ENCODE measurements at regions not wholly inside any gene's neighbourhood (a gene's known extent, or its start where the extent isn't known, plus 50 kb on each side); places are given as distances from the start of the nearest gene placed in this dataset.

DNA sequence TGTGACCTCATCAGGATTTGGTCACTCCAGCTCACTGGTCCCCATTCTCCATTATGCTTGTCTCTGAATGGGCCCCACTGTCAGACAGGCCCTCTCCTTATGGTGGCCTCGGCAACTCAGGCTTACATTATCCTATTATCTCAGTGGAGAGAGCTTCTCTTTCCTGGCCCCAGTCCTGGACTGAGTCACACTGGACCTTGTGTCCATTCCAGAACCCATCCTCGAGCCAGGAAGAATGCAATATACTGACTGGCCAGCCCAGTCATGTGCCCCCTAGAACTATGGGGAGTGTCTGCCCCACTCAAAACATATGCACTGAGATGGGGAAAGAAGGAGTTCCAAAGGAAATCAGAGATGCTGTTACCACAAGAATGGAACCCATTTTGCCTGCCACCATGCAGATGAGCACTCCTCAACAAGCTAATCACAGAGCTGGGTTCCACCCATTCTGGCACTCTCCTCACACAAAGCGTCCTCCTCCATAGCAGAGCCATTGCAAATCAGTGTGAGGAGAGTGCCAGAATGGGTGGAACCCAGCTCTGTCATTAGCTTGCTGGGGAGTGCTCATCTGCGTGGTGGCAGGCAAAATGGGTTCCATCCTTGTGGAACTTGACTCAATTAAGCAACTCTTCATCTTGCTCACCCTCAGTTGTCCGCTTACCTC is 71.9 kb downstream of the CHRNA1 start:
- H3K4me3 ChIP-seq (ENCODE audit: insufficient read depth, low read length) = no peak overlapping the region
- H3K9me3 ChIP-seq (ENCODE audit: low read depth, low read length) = no peaks in the 10 kb centered on the region
- peaks cover 27% of the 10 kb centered on the region for H3K27me3 ChIP-seq (ENCODE audit: insufficient read depth, low read length)

DNA sequence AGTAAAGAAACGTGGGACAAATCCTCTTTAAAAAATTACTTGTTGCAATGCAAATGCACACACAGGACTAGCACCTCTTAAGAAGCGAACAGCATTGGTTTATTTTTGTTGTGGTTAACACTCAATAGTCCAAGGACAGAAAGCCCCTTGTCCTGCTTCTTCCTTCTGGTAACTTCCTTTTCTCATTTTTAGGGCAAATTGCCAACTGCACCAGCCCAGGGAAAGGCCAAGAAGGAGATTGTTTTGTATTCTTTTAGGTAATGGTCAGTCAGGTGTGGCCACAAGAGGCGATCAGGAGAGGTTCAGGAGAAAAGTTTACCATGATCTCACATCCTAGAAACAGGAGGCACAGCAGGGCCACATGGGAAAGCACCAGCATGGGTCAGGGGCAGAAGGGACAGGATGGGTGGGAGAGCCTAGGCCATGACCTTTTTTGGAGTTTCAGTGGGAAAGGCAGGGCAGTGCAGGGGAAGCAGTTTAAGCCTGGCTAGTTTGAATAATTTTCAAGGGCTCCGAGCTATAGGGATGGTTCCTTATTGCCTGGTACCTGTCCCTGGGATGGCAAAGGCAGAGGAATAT is 73.0 kb downstream of the CHRNA1 start:
- Histone ChIP-seq H3K9me3 (ENCODE audit: low read depth, low read length) (no peaks in the 10 kb centered on the region), H3K27me3 (ENCODE audit: insufficient read depth, low read length) (peaks cover 27% of the 10 kb centered on the region), H4K20me1 (ENCODE audit: insufficient read depth, low read length) (no peaks in the 10 kb centered on the region), H3K4me3 (ENCODE audit: insufficient read depth, low read length) (no peak overlapping the region), H3K36me3 (ENCODE audit: insufficient read depth, low read length) (no peaks in the 10 kb centered on the region), H2AFZ (ENCODE audit: low read length) (no peak overlapping the region), H3K79me2 (ENCODE audit: insufficient read depth, low read length) (no peaks in the 10 kb centered on the region), H3K27ac (ENCODE audit: low read depth, low read length) (no peak overlapping the region), H3K4me2 (ENCODE audit: insufficient read depth, low read length) (no peak overlapping the region), H3K4me1 (ENCODE audit: insufficient read depth, low read length) (no peaks in the 10 kb centered on the region)
- TF ChIP-seq, protein P1, sequence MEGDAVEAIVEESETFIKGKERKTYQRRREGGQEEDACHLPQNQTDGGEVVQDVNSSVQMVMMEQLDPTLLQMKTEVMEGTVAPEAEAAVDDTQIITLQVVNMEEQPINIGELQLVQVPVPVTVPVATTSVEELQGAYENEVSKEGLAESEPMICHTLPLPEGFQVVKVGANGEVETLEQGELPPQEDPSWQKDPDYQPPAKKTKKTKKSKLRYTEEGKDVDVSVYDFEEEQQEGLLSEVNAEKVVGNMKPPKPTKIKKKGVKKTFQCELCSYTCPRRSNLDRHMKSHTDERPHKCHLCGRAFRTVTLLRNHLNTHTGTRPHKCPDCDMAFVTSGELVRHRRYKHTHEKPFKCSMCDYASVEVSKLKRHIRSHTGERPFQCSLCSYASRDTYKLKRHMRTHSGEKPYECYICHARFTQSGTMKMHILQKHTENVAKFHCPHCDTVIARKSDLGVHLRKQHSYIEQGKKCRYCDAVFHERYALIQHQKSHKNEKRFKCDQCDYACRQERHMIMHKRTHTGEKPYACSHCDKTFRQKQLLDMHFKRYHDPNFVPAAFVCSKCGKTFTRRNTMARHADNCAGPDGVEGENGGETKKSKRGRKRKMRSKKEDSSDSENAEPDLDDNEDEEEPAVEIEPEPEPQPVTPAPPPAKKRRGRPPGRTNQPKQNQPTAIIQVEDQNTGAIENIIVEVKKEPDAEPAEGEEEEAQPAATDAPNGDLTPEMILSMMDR (IDR thresholded peaks at IDR 0.05; ENCODE audit: extremely low read depth, low read depth, low read length) = no peak
- no peak for DNase-seq (ENCODE audit: insufficient read length, low spot score, missing footprints)

More for the DNA sequence above, 71.9 kb downstream of the CHRNA1 start:
- H3K79me2 ChIP-seq (ENCODE audit: insufficient read depth, low read length) = no peaks in the 10 kb centered on the region
- no peak overlapping the region for H3K27ac ChIP-seq (ENCODE audit: low read depth, low read length)
- no peaks in the 10 kb centered on the region for H3K4me1 ChIP-seq (ENCODE audit: insufficient read depth, low read length)
- TF ChIP-seq, protein P1 (IDR thresholded peaks at IDR 0.05; ENCODE audit: extremely low read depth, low read depth, low read length) = no peak
- H3K36me3 ChIP-seq (ENCODE audit: insufficient read depth, low read length) = no peaks in the 10 kb centered on the region
- H4K20me1 ChIP-seq (ENCODE audit: insufficient read depth, low read length) = no peaks in the 10 kb centered on the region
- peak; percentile 76 for DNase-seq (ENCODE audit: insufficient read length, low spot score, missing footprints)
- no peak overlapping the region for H3K4me2 ChIP-seq (ENCODE audit: insufficient read depth, low read length)
- H2AFZ ChIP-seq (ENCODE audit: low read length) = peak overlapping the region; percentile 37

DNA sequence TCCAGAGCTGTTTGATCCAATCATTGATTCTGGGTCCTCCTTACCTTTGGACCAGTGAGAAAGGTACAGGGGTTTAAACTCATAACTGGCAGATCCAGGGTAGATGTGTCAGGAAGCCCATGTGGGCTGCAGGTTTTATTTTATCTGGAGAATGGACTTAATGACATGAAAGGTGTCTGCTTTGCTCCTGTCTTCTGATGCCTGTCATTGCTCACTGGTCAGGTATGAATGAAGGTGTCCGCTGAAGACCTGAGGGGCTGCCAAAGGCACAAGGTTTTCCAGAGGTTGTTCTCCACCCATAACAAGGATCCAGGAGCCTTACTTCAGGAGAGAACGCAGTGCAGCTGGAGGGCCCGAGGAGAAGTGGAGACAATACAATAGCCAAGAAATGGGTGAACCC is 74.2 kb downstream of the CHRNA1 start:
- Histone ChIP-seq H3K4me2 (ENCODE audit: insufficient read depth, low read length) (no peak overlapping the region), H4K20me1 (ENCODE audit: insufficient read depth, low read length) (no peaks in the 10 kb centered on the region), H3K27me3 (ENCODE audit: insufficient read depth, low read length) (peaks cover 15% of the 10 kb centered on the region), H3K36me3 (ENCODE audit: insufficient read depth, low read length) (no peaks in the 10 kb centered on the region), H3K79me2 (ENCODE audit: insufficient read depth, low read length) (no peaks in the 10 kb centered on the region), H2AFZ (ENCODE audit: low read length) (no peak overlapping the region), H3K4me1 (ENCODE audit: insufficient read depth, low read length) (no peaks in the 10 kb centered on the region), H3K27ac (ENCODE audit: low read depth, low read length) (no peak overlapping the region), H3K4me3 (ENCODE audit: insufficient read depth, low read length) (no peak overlapping the region), H3K9me3 (ENCODE audit: low read depth, low read length) (no peaks in the 10 kb centered on the region)
- TF ChIP-seq, protein P1 (IDR thresholded peaks at IDR 0.05; ENCODE audit: extremely low read depth, low read depth, low read length) = no peak
- DNase-seq (ENCODE audit: insufficient read length, low spot score, missing footprints) = no peak

DNA sequence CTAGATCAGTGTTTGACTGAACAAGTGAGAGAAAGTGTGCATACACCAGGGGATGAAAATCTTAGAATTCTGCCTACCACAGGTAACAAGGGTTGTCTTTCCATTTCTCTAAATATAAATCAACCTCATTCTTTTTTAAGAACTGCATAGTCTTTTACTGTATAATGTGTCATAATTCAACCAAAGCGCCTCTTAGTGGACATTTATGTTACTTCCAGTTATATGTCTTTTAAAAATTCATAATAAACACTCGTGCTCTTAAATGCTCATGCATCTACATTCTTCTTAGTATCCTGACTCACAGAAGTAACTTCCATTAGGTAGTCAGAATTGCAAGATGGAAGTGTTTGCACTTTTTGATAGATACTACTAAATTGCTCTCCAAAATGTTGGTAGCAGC is 76.2 kb downstream of the CHRNA1 start:
- peak; percentile 37 for DNase-seq (ENCODE audit: insufficient read length, low spot score, missing footprints)
- peak overlapping the region; percentile 7 for H2AFZ ChIP-seq (ENCODE audit: low read length)

More for the DNA sequence above, 76.2 kb downstream of the CHRNA1 start:
- Histone ChIP-seq H3K4me2 (ENCODE audit: insufficient read depth, low read length) (peak overlapping the region; percentile 7), H3K79me2 (ENCODE audit: insufficient read depth, low read length) (no peaks in the 10 kb centered on the region), H4K20me1 (ENCODE audit: insufficient read depth, low read length) (no peaks in the 10 kb centered on the region), H3K4me1 (ENCODE audit: insufficient read depth, low read length) (peaks cover 3% of the 10 kb centered on the region), H3K4me3 (ENCODE audit: insufficient read depth, low read length) (no peak overlapping the region), H3K9me3 (ENCODE audit: low read depth, low read length) (no peaks in the 10 kb centered on the region), H3K27ac (ENCODE audit: low read depth, low read length) (no peak overlapping the region), H3K36me3 (ENCODE audit: insufficient read depth, low read length) (no peaks in the 10 kb centered on the region), H3K27me3 (ENCODE audit: insufficient read depth, low read length) (no peaks in the 10 kb centered on the region)
- TF ChIP-seq, protein P1 (IDR thresholded peaks at IDR 0.05; ENCODE audit: extremely low read depth, low read depth, low read length) = peak; percentile 58

All from osteoblast (primary cell).